ENCODE measurements at regions not wholly inside any gene's neighbourhood (a gene's known extent, or its start where the extent isn't known, plus 50 kb on each side); places are given as distances from the start of the nearest gene placed in this dataset.

- TF ChIP-seq SREBF2 (IDR thresholded peaks at IDR 0.05) (no peak), PBX3 (IDR thresholded peaks at IDR 0.05) (no peak), TFCP2L1 (CRISPR knock-in tag; IDR thresholded peaks at IDR 0.05) (no peak), PHF8 (IDR thresholded peaks at IDR 0.05; ENCODE audit: borderline replicate concordance, low read depth) (no peak), USF2 (IDR thresholded peaks at IDR 0.05) (no peak), MAFK (IDR thresholded peaks at IDR 0.05; ENCODE audit: partially characterized antibody) (no peak), KDM5A (IDR thresholded peaks at IDR 0.05) (no peak)
- DNase-seq (ENCODE audit: low read depth in 1 of 2, low spot score in 1 of 2) (no peak), ATAC-seq (no peak), FAIRE-seq (no peak)
- WGBS (ENCODE audit: missing lambda C conversion rate), result 44% methylated on average over 5 of the region's 5 CpGs
- CTCF ChIA-PET, result interaction anchor here (0.6 kb wide), 1 partner anchor 1346 kb away, joined by 3 read pairs; no protein-coding TSS in a partner anchor
- Histone ChIP-seq H3K4me3 (no peak overlapping the region), H3K4me1 (no peaks in the 10 kb centered on the region), H3K9me3 (no peaks in the 10 kb centered on the region), H3K4me2 (no peak overlapping the region), H3K27ac (no peak overlapping the region)
- POLR2A ChIA-PET, result no interaction called here
Measured at GRCh38 chr11:92838759-92839310, 130.6 kb upstream of the MTNR1B start.

- Histone ChIP-seq H3K4me1 (no peaks in the 10 kb centered on the region), H3K4me3 (no peak overlapping the region), H3K4me2 (no peak overlapping the region), H3K9me3 (no peaks in the 10 kb centered on the region), H3K27ac (no peak overlapping the region)
- POLR2A ChIA-PET, result no interaction called here
- FAIRE-seq (no peak), DNase-seq (ENCODE audit: low read depth in 1 of 2, low spot score in 1 of 2) (no peak), ATAC-seq (no peak)
- WGBS (ENCODE audit: missing lambda C conversion rate), result 49% methylated on average over 5 of the region's 5 CpGs
- CTCF ChIA-PET, result interaction anchor here (0.6 kb wide), 1 partner anchor 1346 kb away, joined by 3 read pairs; no protein-coding TSS in a partner anchor
- TF ChIP-seq NPAS2 (CRISPR knock-in tag; IDR thresholded peaks at IDR 0.05; ENCODE audit: borderline replicate concordance) (no peak), EP300 (IDR thresholded peaks at IDR 0.05) (no peak), HOXB5 (CRISPR knock-in tag; IDR thresholded peaks at IDR 0.05) (no peak), KDM5A (IDR thresholded peaks at IDR 0.05) (no peak), HDAC2 (IDR thresholded peaks at IDR 0.05) (no peak), BCL3 (IDR thresholded peaks at IDR 0.05) (no peak)
Measured at GRCh38 chr11:92839450-92839849, 130.0 kb upstream of the MTNR1B start.

GRCh38 chr11:92841719-92842118, 127.7 kb upstream of the MTNR1B start:
- no peak overlapping the region for H3K4me3 ChIP-seq
- no peak for FAIRE-seq
- TF ChIP-seq GATA3 (IDR thresholded peaks at IDR 0.05; ENCODE audit: borderline replicate concordance) (no peak), ATOH8 (CRISPR knock-in tag; IDR thresholded peaks at IDR 0.05; ENCODE audit: low read depth) (no peak), ZSCAN20 (CRISPR knock-in tag; IDR thresholded peaks at IDR 0.05) (no peak), HOXA7 (CRISPR knock-in tag; IDR thresholded peaks at IDR 0.05) (no peak), EHMT2 (IDR thresholded peaks at IDR 0.05; ENCODE audit: low read depth) (no peak), NFE2L2 (conservative IDR thresholded peaks at IDR 0.05; ENCODE audit: low read length) (no peak), RARB (CRISPR knock-in tag; IDR thresholded peaks at IDR 0.05) (no peak), HMGXB4 (CRISPR knock-in tag; IDR thresholded peaks at IDR 0.05; ENCODE audit: borderline replicate concordance) (no peak), TP53 (CRISPR knock-in tag; IDR thresholded peaks at IDR 0.05) (no peak), BCL3 (IDR thresholded peaks at IDR 0.05) (no peak), MAX (IDR thresholded peaks at IDR 0.05) (no peak), RAD21 (conservative IDR thresholded peaks at IDR 0.05 in 1 of 2, IDR thresholded peaks at IDR 0.05 in 1 of 2) (no peak)
- no peak for DNase-seq (ENCODE audit: low read depth in 1 of 2, low spot score in 1 of 2)
- no peaks in the 10 kb centered on the region for H3K9me3 ChIP-seq
- no peak for ATAC-seq
- no peak overlapping the region for H3K27ac ChIP-seq
- ChIA-PET POLR2A (no interaction called here), CTCF (no interaction called here)
- H3K4me1 ChIP-seq, result no peaks in the 10 kb centered on the region
- no peak overlapping the region for H3K4me2 ChIP-seq
- WGBS (ENCODE audit: missing lambda C conversion rate), result 80% methylated on average over 1 of the region's 1 CpG
